ENCODE measurements at regions not wholly inside any gene's neighbourhood (a gene's known extent, or its start where the extent isn't known, plus 50 kb on each side); places are given as distances from the start of the nearest gene placed in this dataset.

DNA sequence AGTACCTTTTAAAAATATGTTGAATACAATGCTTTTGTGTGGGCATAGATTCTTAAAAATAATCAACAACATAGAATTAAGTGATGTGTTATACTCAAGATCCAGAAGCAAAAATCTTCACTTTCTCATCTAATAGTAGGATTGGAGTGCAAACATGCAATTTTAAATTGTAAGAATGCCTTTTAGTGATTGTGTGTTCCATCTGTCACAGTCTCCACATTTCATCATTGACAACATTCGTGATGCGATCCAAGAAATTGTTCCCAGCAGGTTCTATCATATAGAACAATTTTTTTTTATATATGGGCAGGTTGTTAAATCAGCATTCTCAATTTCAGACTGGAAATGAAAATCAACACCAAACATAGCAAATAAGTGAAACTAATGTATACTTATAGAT lies 1671.8 kb upstream of the SLC39A10 start:
- TF ChIP-seq MAFK (IDR thresholded peaks at IDR 0.05; ENCODE audit: low read depth, low read length) (no peak), TAF7 (optimal IDR thresholded peaks at IDR 0.05; ENCODE audit: borderline replicate concordance, low read depth, low read length) (no peak), CTCF (IDR thresholded peaks at IDR 0.05; ENCODE audit: control extremely low read depth in 1 of 3, insufficient read depth in 1 of 3, low read depth in 1 of 3, low read length in 3 of 3) (no peak), GABPA (IDR thresholded peaks at IDR 0.05; ENCODE audit: borderline replicate concordance, insufficient read depth, low read length) (no peak), EZH2 (IDR thresholded peaks at IDR 0.05; ENCODE audit: low read depth, low read length, severe bottlenecking) (no peak), FOSL1 (IDR thresholded peaks at IDR 0.05; ENCODE audit: insufficient read depth, low read depth, low read length) (no peak), RAD21 (IDR thresholded peaks at IDR 0.05 in 1 of 2, conservative IDR thresholded peaks at IDR 0.05 in 1 of 2; ENCODE audit: low read depth in 2 of 2, low read length in 2 of 2) (no peak), TAF1 (IDR thresholded peaks at IDR 0.05; ENCODE audit: low read depth, low read length) (no peak), ATF2 (IDR thresholded peaks at IDR 0.05; ENCODE audit: low read length) (no peak), BRCA1 (IDR thresholded peaks at IDR 0.05; ENCODE audit: low read depth, low read length) (no peak), POLR2AphosphoS5 (IDR thresholded peaks at IDR 0.05; ENCODE audit: low read depth, low read length) (no peak), TEAD4 (IDR thresholded peaks at IDR 0.05; ENCODE audit: low read depth, low read length) (no peak), USF2 (IDR thresholded peaks at IDR 0.05; ENCODE audit: low read length) (no peak)
